Neural progenitor cell (in vitro differentiated cells): ENCODE measurements at regions not wholly inside any gene's neighbourhood (a gene's known extent, or its start where the extent isn't known, plus 50 kb on each side); places are given as distances from the start of the nearest gene placed in this dataset.

Source experiments
- DNase-seq: peaks from one replicate; pipeline ENCODE4 v3.0.0-alpha.2; 2016; ENCODE audit warnings: low spot score
- H2AFZ ChIP-seq: fragments of 200-600 bp; sonication (generic); replicated peaks from 2 replicates; pipeline ENCODE4 v1.6.1; 2016; ENCODE audit warnings: antibody characterized with exemption
- H3F3A ChIP-seq: fragments of 200-600 bp; sonication (generic); 2 replicates; pipeline ENCODE4 v1.6.1; 2016; ENCODE audit warnings: antibody characterized with exemption, low read depth
- H3K27ac ChIP-seq: fragments of 200-600 bp; sonication (generic); 2 replicates; pipeline ENCODE4 v1.5.1; 2016; ENCODE audit warnings: mild to moderate bottlenecking
- H3K27me3 ChIP-seq: fragments of 200-600 bp; sonication (generic); 2 replicates; pipeline ENCODE4 v1.6.1; 2016; ENCODE audit warnings: mild to moderate bottlenecking, moderate library complexity
- H3K36me3 ChIP-seq: fragments of 200-600 bp; sonication (generic); 2 replicates; pipeline ENCODE4 v1.5.1; 2016
- H3K4me1 ChIP-seq: fragments of 200-600 bp; sonication (generic); 2 replicates; pipeline ENCODE4 v1.6.1; 2016; ENCODE audit warnings: mixed run types
- H3K4me2 ChIP-seq: fragments of 200-600 bp; sonication (generic); 2 replicates; pipeline ENCODE4 v1.6.1; 2016
- H3K4me3 ChIP-seq: fragments of 200-600 bp; sonication (generic); 2 replicates; pipeline ENCODE4 v1.5.1; 2016
- H3K79me2 ChIP-seq: fragments of 200-600 bp; sonication (generic); 2 replicates; pipeline ENCODE4 v1.6.1; 2016; ENCODE audit warnings: low read depth
- H3K9ac ChIP-seq: fragments of 200-600 bp; sonication (generic); 2 replicates; pipeline ENCODE4 v1.6.1; 2016
- H3K9me3 ChIP-seq: fragments of 200-600 bp; sonication (generic); 2 replicates; pipeline ENCODE4 v1.5.1; 2016; ENCODE audit warnings: low read depth
- H4K20me1 ChIP-seq: fragments of 200-600 bp; sonication (generic); 2 replicates; pipeline ENCODE4 v1.6.1; 2016; ENCODE audit warnings: low read depth
- H3K27ac Mint-ChIP-seq: 3 replicates; pipeline ENCODE4 v1.8.0; 2021; ENCODE audit warnings: mixed read lengths
- H3K27me3 Mint-ChIP-seq: 2 replicates; pipeline ENCODE4 v1.8.0; 2022; ENCODE audit warnings: low read depth, mild to moderate bottlenecking, inconsistent platforms, moderate library complexity, mixed read lengths; ENCODE audit not compliant: insufficient read depth
- H3K36me3 Mint-ChIP-seq: 3 replicates; pipeline ENCODE4 v1.8.0; 2021; ENCODE audit warnings: mixed read lengths
- H3K4me1 Mint-ChIP-seq: 3 replicates; pipeline ENCODE4 v1.8.0; 2021; ENCODE audit warnings: mixed read lengths
- H3K4me3 Mint-ChIP-seq: 3 replicates; pipeline ENCODE4 v1.8.0; 2021; ENCODE audit warnings: mild to moderate bottlenecking, moderate library complexity, mixed read lengths
- H3K9me3 Mint-ChIP-seq: 3 replicates; pipeline ENCODE4 v1.8.0; 2020; ENCODE audit warnings: mixed read lengths
- EZH2 ChIP-seq: fragments of 200-600 bp; sonication (generic); IDR thresholded peaks from 2 replicates; pipeline ENCODE4 v1.6.1; 2017; ENCODE audit warnings: antibody characterized with exemption, mild to moderate bottlenecking, moderate library complexity
- EZH2phosphoT487 ChIP-seq: fragments of 200-600 bp; sonication (generic); IDR thresholded peaks from 2 replicates; pipeline ENCODE4 v1.6.1; 2017; ENCODE audit warnings: antibody characterized with exemption
- TF ChIP-seq, protein P1 (sequence below): fragments of 200-600 bp; sonication (generic); IDR thresholded peaks from 2 replicates; pipeline ENCODE4 v1.5.1; 2017; ENCODE audit warnings: antibody characterized with exemption, mild to moderate bottlenecking

GRCh38 chr14:43361751-43362150 is 1145.3 kb downstream of the FSCB start:
- Histone ChIP-seq H3K36me3 (no peaks in the 10 kb centered on the region), H3K27ac (no peak overlapping the region), H3K4me3 (no peak overlapping the region), H4K20me1 (no peaks in the 10 kb centered on the region), H2AFZ (no peak overlapping the region), H3K4me1 (no peaks in the 10 kb centered on the region), H3K27me3 (no peaks in the 10 kb centered on the region), H3K9me3 (no peaks in the 10 kb centered on the region), H3K9ac (no peak overlapping the region), H3F3A (no peaks in the 10 kb centered on the region), H3K79me2 (no peaks in the 10 kb centered on the region), H3K4me2 (no peak overlapping the region)
- no peaks in the 10 kb centered on the region for H3K36me3 Mint-ChIP-seq
- H3K9me3 Mint-ChIP-seq, result no peaks in the 10 kb centered on the region
- H3K4me3 Mint-ChIP-seq, result no peak overlapping the region
- no peaks in the 10 kb centered on the region for H3K4me1 Mint-ChIP-seq
- no peak for DNase-seq
- TF ChIP-seq EZH2 (no peak), EZH2phosphoT487 (no peak)
- TF ChIP-seq, protein P1, sequence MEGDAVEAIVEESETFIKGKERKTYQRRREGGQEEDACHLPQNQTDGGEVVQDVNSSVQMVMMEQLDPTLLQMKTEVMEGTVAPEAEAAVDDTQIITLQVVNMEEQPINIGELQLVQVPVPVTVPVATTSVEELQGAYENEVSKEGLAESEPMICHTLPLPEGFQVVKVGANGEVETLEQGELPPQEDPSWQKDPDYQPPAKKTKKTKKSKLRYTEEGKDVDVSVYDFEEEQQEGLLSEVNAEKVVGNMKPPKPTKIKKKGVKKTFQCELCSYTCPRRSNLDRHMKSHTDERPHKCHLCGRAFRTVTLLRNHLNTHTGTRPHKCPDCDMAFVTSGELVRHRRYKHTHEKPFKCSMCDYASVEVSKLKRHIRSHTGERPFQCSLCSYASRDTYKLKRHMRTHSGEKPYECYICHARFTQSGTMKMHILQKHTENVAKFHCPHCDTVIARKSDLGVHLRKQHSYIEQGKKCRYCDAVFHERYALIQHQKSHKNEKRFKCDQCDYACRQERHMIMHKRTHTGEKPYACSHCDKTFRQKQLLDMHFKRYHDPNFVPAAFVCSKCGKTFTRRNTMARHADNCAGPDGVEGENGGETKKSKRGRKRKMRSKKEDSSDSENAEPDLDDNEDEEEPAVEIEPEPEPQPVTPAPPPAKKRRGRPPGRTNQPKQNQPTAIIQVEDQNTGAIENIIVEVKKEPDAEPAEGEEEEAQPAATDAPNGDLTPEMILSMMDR, result no peak
- H3K27ac Mint-ChIP-seq, result no peak overlapping the region
- no peaks in the 10 kb centered on the region for H3K27me3 Mint-ChIP-seq

- Mint-ChIP-seq H3K36me3 (no peaks in the 10 kb centered on the region), H3K4me1 (no peaks in the 10 kb centered on the region), H3K4me3 (no peak overlapping the region), H3K9me3 (no peaks in the 10 kb centered on the region), H3K27ac (no peak overlapping the region), H3K27me3 (no peaks in the 10 kb centered on the region)
- H3K27ac ChIP-seq, result no peak overlapping the region
- H4K20me1 ChIP-seq, result no peaks in the 10 kb centered on the region
- DNase-seq, result no peak
- no peaks in the 10 kb centered on the region for H3F3A ChIP-seq
- peak overlapping the region; percentile 7 for H2AFZ ChIP-seq
- TF ChIP-seq EZH2, result no peak
- TF ChIP-seq, protein P1, result no peak
- TF ChIP-seq EZH2phosphoT487, result no peak
- no peak overlapping the region for H3K9ac ChIP-seq
- H3K9me3 ChIP-seq, result no peaks in the 10 kb centered on the region
- no peak overlapping the region for H3K4me3 ChIP-seq
- H3K79me2 ChIP-seq, result no peaks in the 10 kb centered on the region
- H3K4me2 ChIP-seq, result no peak overlapping the region
- H3K27me3 ChIP-seq, result no peaks in the 10 kb centered on the region
- H3K36me3 ChIP-seq, result no peaks in the 10 kb centered on the region
- H3K4me1 ChIP-seq, result no peaks in the 10 kb centered on the region
Observed at GRCh38 chr14:43360239-43360638, 1146.8 kb downstream of the FSCB start.

DNA sequence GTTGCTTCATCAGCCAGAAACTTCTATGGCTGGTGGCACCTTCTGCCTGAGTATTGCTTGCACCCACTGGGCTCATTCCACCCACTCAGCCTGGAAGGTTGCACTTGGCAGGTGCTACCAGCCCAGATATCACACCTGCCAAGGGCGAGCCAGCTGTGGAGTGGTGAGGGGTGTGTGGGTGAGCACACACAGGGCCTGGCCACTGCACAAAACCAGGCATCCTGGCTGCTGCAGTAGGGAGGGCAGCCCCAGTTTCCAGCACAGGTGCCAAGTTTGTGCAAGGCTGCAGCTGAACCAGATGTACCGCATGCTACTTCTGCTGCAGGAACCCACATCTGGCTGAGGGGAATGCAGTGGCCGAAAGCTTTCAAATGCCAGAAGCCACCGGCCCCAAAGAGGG is 1147.8 kb downstream of the FSCB start:
- Histone ChIP-seq H3K4me3 (no peak overlapping the region), H3F3A (no peaks in the 10 kb centered on the region), H3K4me2 (no peak overlapping the region), H3K9me3 (no peaks in the 10 kb centered on the region), H3K27ac (no peak overlapping the region), H2AFZ (no peak overlapping the region), H3K79me2 (no peaks in the 10 kb centered on the region), H3K36me3 (no peaks in the 10 kb centered on the region), H3K27me3 (no peaks in the 10 kb centered on the region), H4K20me1 (no peaks in the 10 kb centered on the region), H3K4me1 (no peaks in the 10 kb centered on the region), H3K9ac (no peak overlapping the region)
- Mint-ChIP-seq H3K4me3 (no peak overlapping the region), H3K4me1 (no peaks in the 10 kb centered on the region), H3K9me3 (no peaks in the 10 kb centered on the region), H3K27me3 (no peaks in the 10 kb centered on the region), H3K36me3 (no peaks in the 10 kb centered on the region), H3K27ac (no peak overlapping the region)
- TF ChIP-seq, protein P1, result no peak
- no peak for TF ChIP-seq EZH2
- no peak for TF ChIP-seq EZH2phosphoT487
- DNase-seq, result no peak
